Sigmoid colon (tissue), 6 donors: ENCODE measurements at regions not wholly inside any gene's neighbourhood (a gene's known extent, or its start where the extent isn't known, plus 50 kb on each side); places are given as distances from the start of the nearest gene placed in this dataset.

Source experiments
- DNase-seq: peaks from one replicate; pipeline ENCODE4 v3.0.0-alpha.2; 2019
- H3K27ac ChIP-seq, 4 donors: fragments of 200-600 bp; sonication (generic); one replicate each; pipeline ENCODE4 v1.5.1; 2016 to 2019; ENCODE audit warnings: mild to moderate bottlenecking in 1 of 4
- H3K27me3 ChIP-seq, 3 donors: fragments of 200-600 bp; sonication (generic); one replicate each; pipeline ENCODE4 v1.5.1; 2019; ENCODE audit warnings: mild to moderate bottlenecking in 1 of 3
- H3K36me3 ChIP-seq, 4 donors: fragments of 200-600 bp; sonication (generic); one replicate each; pipeline ENCODE4 v1.5.1; 2016 to 2019
- H3K4me1 ChIP-seq, 4 donors: fragments of 200-600 bp; sonication (generic); one replicate each; pipeline ENCODE4 v1.5.1; 2017 to 2019
- H3K4me3 ChIP-seq, 4 donors: fragments of 200-600 bp; sonication (generic); one replicate each; pipeline ENCODE4 v1.5.1; 2017 to 2019; ENCODE audit warnings: mild to moderate bottlenecking in 2 of 4, moderate library complexity in 1 of 4
- H3K9me3 ChIP-seq, 4 donors: fragments of 200-600 bp in 3 of 4; sonication (generic) in 3 of 4; one replicate each; pipeline versions ENCODE4 v1.5.1 to v1.6.1; 2013 to 2019
- CTCF ChIP-seq, 4 experiments: fragments of 450-650 bp in 3 of 4; fragments of 200-600 bp in 1 of 4; IDR thresholded peaks; one replicate each; pipeline ENCODE4 v1.5.1; 2016 to 2019; ENCODE audit warnings: antibody characterized with exemption in 4 of 4, mild to moderate bottlenecking in 3 of 4, moderate library complexity in 2 of 4
- EP300 ChIP-seq, 4 donors: sonication (generic); formaldehyde crosslinking; IDR thresholded peaks; one replicate each; pipeline ENCODE4 v1.6.1; 2017; ENCODE audit warnings: antibody characterized with exemption in 4 of 4
- POLR2A ChIP-seq, 2 donors: fragments of 450-650 bp; IDR thresholded peaks; one replicate each; pipeline ENCODE4 v1.6.1; 2016; ENCODE audit warnings: antibody characterized with exemption in 2 of 2, mild to moderate bottlenecking in 2 of 2, moderate library complexity in 2 of 2
- POLR2AphosphoS5 ChIP-seq, 4 donors: sonication (generic); formaldehyde crosslinking; IDR thresholded peaks; one replicate each; pipeline ENCODE4 v1.6.1; 2017; ENCODE audit warnings: antibody characterized with exemption in 4 of 4
- WGBS, 2 donors: extraction: QIAGEN DNeasy Blood & Tissue Kit; methylation state at CpG; one replicate each; pipeline ENCODE4 v1.1.7; 2013; 5-methylcytosine and 5-hydroxymethylcytosine counted together
- intact Hi-C: fragments of 100-400 bp; cut with DNase I; formaldehyde crosslinking; loops from one replicate; pipeline ENCODE4 v1.15.1; 2023
- donor health status: healthy with polysubstance abuse.
- donor health status: healthy.

- TF ChIP-seq EP300 (IDR thresholded peaks at IDR 0.05) (no peak), CTCF (IDR thresholded peaks at IDR 0.05) (no peak), POLR2A (IDR thresholded peaks at IDR 0.05) (no peak), POLR2AphosphoS5 (IDR thresholded peaks at IDR 0.05) (no peak)
- intact Hi-C loops = no loop called here
- Histone ChIP-seq H3K4me3 (no peak overlapping the region), H3K27ac (peak overlapping the region in 1 of 4 donors; percentile 47), H3K9me3 (no peaks in the 10 kb centered on the region), H3K36me3 (peaks cover 4 to 64% (median 35%) of the 10 kb centered on the region in 4 donors), H3K27me3 (no peaks in the 10 kb centered on the region), H3K4me1 (peaks cover 0 to 11% (median 4%) of the 10 kb centered on the region in 4 donors)
- 92 to 95% methylated on average over 2 of the region's 2 CpGs for WGBS, 2 donors
- no peak for DNase-seq
Measured at GRCh38 chr20:19960745-19961144, 56.4 kb upstream of the NAA20 start.

GRCh38 chr20:19961293-19961692, 55.9 kb upstream of the NAA20 start:
- no peaks in the 10 kb centered on the region for H3K9me3 ChIP-seq
- peaks cover 0 to 11% (median 4%) of the 10 kb centered on the region in 4 donors for H3K4me1 ChIP-seq
- no peak overlapping the region for H3K4me3 ChIP-seq
- no peak for DNase-seq
- TF ChIP-seq POLR2AphosphoS5 (IDR thresholded peaks at IDR 0.05) = peak in 1 of 4 donors; percentile 13
- no peak for TF ChIP-seq EP300 (IDR thresholded peaks at IDR 0.05)
- intact Hi-C loops = no loop called here
- 88 to 96% methylated on average over 6 of the region's 6 CpGs for WGBS, 2 donors
- peaks cover 4 to 64% (median 35%) of the 10 kb centered on the region in 4 donors for H3K36me3 ChIP-seq
- H3K27me3 ChIP-seq = no peaks in the 10 kb centered on the region
- H3K27ac ChIP-seq = peak overlapping the region in 1 of 4 donors; percentile 47

GRCh38 chr20:19962958-19963357, 54.2 kb upstream of the NAA20 start:
- H3K36me3 ChIP-seq = peaks cover 0 to 59% (median 25%) of the 10 kb centered on the region in 4 donors
- no peak overlapping the region for H3K27ac ChIP-seq
- H3K4me1 ChIP-seq = peaks cover 0 to 11% (median 5%) of the 10 kb centered on the region in 4 donors
- no peak overlapping the region for H3K4me3 ChIP-seq
- no peaks in the 10 kb centered on the region for H3K9me3 ChIP-seq
- H3K27me3 ChIP-seq = no peaks in the 10 kb centered on the region
- no peak for DNase-seq
- TF ChIP-seq CTCF (IDR thresholded peaks at IDR 0.05) = no peak
- TF ChIP-seq POLR2A (IDR thresholded peaks at IDR 0.05) = no peak
- no peak for TF ChIP-seq EP300 (IDR thresholded peaks at IDR 0.05)
- no peak for TF ChIP-seq POLR2AphosphoS5 (IDR thresholded peaks at IDR 0.05)
- intact Hi-C loops = no loop called here
- WGBS, 2 donors = 95 to 96% methylated on average over 6 of the region's 6 CpGs

- H3K9me3 ChIP-seq = no peaks in the 10 kb centered on the region
- WGBS, 2 donors = 54 to 72% methylated on average over 15 of the region's 15 CpGs
- H3K27ac ChIP-seq = peak overlapping the region; percentile 34 to 62 (median 52)
- peaks cover 0 to 14% (median 9%) of the 10 kb centered on the region in 4 donors for H3K4me1 ChIP-seq
- no peak overlapping the region for H3K4me3 ChIP-seq
- TF ChIP-seq EP300 (IDR thresholded peaks at IDR 0.05) (peak in 1 of 4 donors; percentile 26), POLR2A (IDR thresholded peaks at IDR 0.05) (no peak), POLR2AphosphoS5 (IDR thresholded peaks at IDR 0.05) (peak; percentile 62 to 82 (median 68)), CTCF (IDR thresholded peaks at IDR 0.05) (no peak)
- peaks cover 0 to 43% (median 15%) of the 10 kb centered on the region in 4 donors for H3K36me3 ChIP-seq
- peak; percentile 94 for DNase-seq
- intact Hi-C loops = loop anchor here (5.0 kb wide), 1 partner anchor 38 kb away; no protein-coding TSS in a partner anchor
- no peaks in the 10 kb centered on the region for H3K27me3 ChIP-seq
Measured at GRCh38 chr20:19964289-19965265, 52.6 kb upstream of the NAA20 start.

GRCh38 chr20:19966840-19967239, 50.3 kb upstream of the NAA20 start:
- H3K9me3 ChIP-seq = no peaks in the 10 kb centered on the region
- H3K36me3 ChIP-seq = peaks cover 0 to 30% (median 5%) of the 10 kb centered on the region in 4 donors
- no peaks in the 10 kb centered on the region for H3K27me3 ChIP-seq
- TF ChIP-seq POLR2A (IDR thresholded peaks at IDR 0.05) = no peak
- no peak for TF ChIP-seq CTCF (IDR thresholded peaks at IDR 0.05)
- TF ChIP-seq EP300 (IDR thresholded peaks at IDR 0.05) = no peak
- TF ChIP-seq POLR2AphosphoS5 (IDR thresholded peaks at IDR 0.05) = no peak
- peaks cover 0 to 14% (median 9%) of the 10 kb centered on the region in 4 donors for H3K4me1 ChIP-seq
- no peak overlapping the region for H3K27ac ChIP-seq
- H3K4me3 ChIP-seq = no peak overlapping the region
- no peak for DNase-seq
- 20 to 63% methylated on average over 1 of the region's 1 CpG for WGBS, 2 donors
- intact Hi-C loops = loop anchor here (5.0 kb wide), 1 partner anchor 35 kb away; no protein-coding TSS in a partner anchor
